ENCODE measurements at regions not wholly inside any gene's neighbourhood (a gene's known extent, or its start where the extent isn't known, plus 50 kb on each side); places are given as distances from the start of the nearest gene placed in this dataset.

GRCh38 chr20:60565551-60565950 lies 607.3 kb downstream of the CDH26 start:
- H3K36me3 Mint-ChIP-seq (ENCODE audit: unreplicated experiment): peaks cover 5% of the 10 kb centered on the region
- H3K4me1 Mint-ChIP-seq (ENCODE audit: low read depth, unreplicated experiment): peaks cover 8% of the 10 kb centered on the region
- no peak overlapping the region for H3K27ac Mint-ChIP-seq (ENCODE audit: unreplicated experiment)
- DNase-seq: no peak
- no peak for TF ChIP-seq CTCF (IDR thresholded peaks at IDR 0.05; ENCODE audit: partially characterized antibody, unreplicated experiment)
- no peaks in the 10 kb centered on the region for H3K9me3 Mint-ChIP-seq (ENCODE audit: unreplicated experiment)
- peaks cover 4% of the 10 kb centered on the region for H3K27me3 Mint-ChIP-seq (ENCODE audit: unreplicated experiment)
- H3K4me3 Mint-ChIP-seq (ENCODE audit: unreplicated experiment): no peak overlapping the region

- H3K27ac Mint-ChIP-seq (ENCODE audit: unreplicated experiment): no peak overlapping the region
- DNase-seq: no peak
- peaks cover 5% of the 10 kb centered on the region for H3K36me3 Mint-ChIP-seq (ENCODE audit: unreplicated experiment)
- H3K4me1 Mint-ChIP-seq (ENCODE audit: low read depth, unreplicated experiment): no peaks in the 10 kb centered on the region
- no peaks in the 10 kb centered on the region for H3K9me3 Mint-ChIP-seq (ENCODE audit: unreplicated experiment)
- no peaks in the 10 kb centered on the region for H3K27me3 Mint-ChIP-seq (ENCODE audit: unreplicated experiment)
- TF ChIP-seq CTCF (IDR thresholded peaks at IDR 0.05; ENCODE audit: partially characterized antibody, unreplicated experiment): no peak
- H3K4me3 Mint-ChIP-seq (ENCODE audit: unreplicated experiment): no peak overlapping the region
Observed at GRCh38 chr20:60569116-60569515, 610.9 kb downstream of the CDH26 start.

GRCh38 chr20:60570481-60571277 lies 612.5 kb downstream of the CDH26 start:
- no peak for DNase-seq
- Mint-ChIP-seq H3K4me3 (ENCODE audit: unreplicated experiment) (no peak overlapping the region), H3K36me3 (ENCODE audit: unreplicated experiment) (peaks cover 5% of the 10 kb centered on the region), H3K9me3 (ENCODE audit: unreplicated experiment) (no peaks in the 10 kb centered on the region), H3K4me1 (ENCODE audit: low read depth, unreplicated experiment) (no peaks in the 10 kb centered on the region), H3K27ac (ENCODE audit: unreplicated experiment) (no peak overlapping the region), H3K27me3 (ENCODE audit: unreplicated experiment) (no peaks in the 10 kb centered on the region)
- no peak for TF ChIP-seq CTCF (IDR thresholded peaks at IDR 0.05; ENCODE audit: partially characterized antibody, unreplicated experiment)

- Mint-ChIP-seq H3K9me3 (ENCODE audit: unreplicated experiment) (no peaks in the 10 kb centered on the region), H3K4me1 (ENCODE audit: low read depth, unreplicated experiment) (no peaks in the 10 kb centered on the region), H3K27me3 (ENCODE audit: unreplicated experiment) (no peaks in the 10 kb centered on the region), H3K36me3 (ENCODE audit: unreplicated experiment) (peaks cover 5% of the 10 kb centered on the region), H3K27ac (ENCODE audit: unreplicated experiment) (no peak overlapping the region), H3K4me3 (ENCODE audit: unreplicated experiment) (no peak overlapping the region)
- TF ChIP-seq CTCF (IDR thresholded peaks at IDR 0.05; ENCODE audit: partially characterized antibody, unreplicated experiment): no peak
- DNase-seq: no peak
Observed at GRCh38 chr20:60573003-60573680, 614.9 kb downstream of the CDH26 start.

GRCh38 chr20:60576236-60576635 lies 618.0 kb downstream of the CDH26 start:
- Mint-ChIP-seq H3K27ac (ENCODE audit: unreplicated experiment) (no peak overlapping the region), H3K27me3 (ENCODE audit: unreplicated experiment) (no peaks in the 10 kb centered on the region), H3K4me1 (ENCODE audit: low read depth, unreplicated experiment) (peaks cover 2% of the 10 kb centered on the region), H3K9me3 (ENCODE audit: unreplicated experiment) (no peaks in the 10 kb centered on the region), H3K4me3 (ENCODE audit: unreplicated experiment) (no peak overlapping the region), H3K36me3 (ENCODE audit: unreplicated experiment) (no peaks in the 10 kb centered on the region)
- DNase-seq: no peak
- TF ChIP-seq CTCF (IDR thresholded peaks at IDR 0.05; ENCODE audit: partially characterized antibody, unreplicated experiment): no peak
